ENCODE measurements at regions not wholly inside any gene's neighbourhood (a gene's known extent, or its start where the extent isn't known, plus 50 kb on each side); places are given as distances from the start of the nearest gene placed in this dataset.

- no CpG with 5 or more reads among the region's 1 CpG for WGBS (ENCODE audit: insufficient coverage)
- no peak overlapping the region for H3K27ac Mint-ChIP-seq
- H3K27me3 Mint-ChIP-seq, result no peaks in the 10 kb centered on the region
- no peak overlapping the region for H3K9ac ChIP-seq (ENCODE audit: low read length)
- no peak overlapping the region for H3K27ac ChIP-seq (ENCODE audit: low read length in 2 of 2)
- no peaks in the 10 kb centered on the region for H3K36me3 ChIP-seq (replicated peaks in 1 of 2; ENCODE audit: control extremely low read depth in 1 of 2, control insufficient read depth in 1 of 2, extremely low read depth in 1 of 2, insufficient read depth in 2 of 2, low read length in 1 of 2)
- H3K4me1 Mint-ChIP-seq, result no peaks in the 10 kb centered on the region
- H3K4me2 ChIP-seq (replicated peaks; ENCODE audit: low read depth, low read length, poor library complexity, severe bottlenecking), result no peak overlapping the region
- H3K4me3 ChIP-seq (ENCODE audit: control extremely low read depth in 1 of 5, extremely low read depth in 1 of 5, insufficient read depth in 1 of 5, low read depth in 2 of 5, low read length in 4 of 5), result no peak overlapping the region
- ChIA-PET CTCF (no interaction called here), POLR2A (no interaction called here)
- no peaks in the 10 kb centered on the region for H3K4me1 ChIP-seq (ENCODE audit: control insufficient read depth in 2 of 2, insufficient read depth in 2 of 2, low read length in 2 of 2)
- H3K79me2 ChIP-seq (ENCODE audit: control insufficient read depth, insufficient read depth, low read length), result no peaks in the 10 kb centered on the region
- ATAC-seq (ENCODE audit: low read depth) (no peak), DNase-seq (no peak)
- H3K27me3 ChIP-seq (replicated peaks in 1 of 4; ENCODE audit: control extremely low read depth in 1 of 4, control insufficient read depth in 3 of 4, insufficient read depth in 4 of 4, low read length in 3 of 4), result no peaks in the 10 kb centered on the region
- no peaks in the 10 kb centered on the region for H4K20me1 ChIP-seq (ENCODE audit: control insufficient read depth, insufficient read depth, low read length, poor library complexity, severe bottlenecking)
- TF ChIP-seq CTCF (IDR thresholded peaks at IDR 0.05) (no peak), EZH2 (IDR thresholded peaks at IDR 0.05; ENCODE audit: borderline replicate concordance, insufficient read depth, low read depth, low read length, poor library complexity, severe bottlenecking) (no peak)
- H3K4me3 Mint-ChIP-seq, result no peak overlapping the region
- no peak overlapping the region for H2AFZ ChIP-seq (ENCODE audit: insufficient read depth, low read depth, low read length, poor library complexity, severe bottlenecking)
- intact Hi-C loops (cut with micrococcal nuclease), result no loop called here
- H3K9me3 ChIP-seq (ENCODE audit: control extremely low read depth in 1 of 3, control insufficient read depth in 2 of 3, insufficient read depth in 1 of 3, low read length in 2 of 3), result no peaks in the 10 kb centered on the region
- H3K9me3 Mint-ChIP-seq (ENCODE audit: insufficient read depth), result peaks cover 7% of the 10 kb centered on the region
Measured at GRCh38 chr4:23225564-23225963, 532.8 kb downstream of the GBA3 start.

- intact Hi-C loops (cut with micrococcal nuclease), result no loop called here
- no peaks in the 10 kb centered on the region for H3K27me3 ChIP-seq (replicated peaks in 1 of 4; ENCODE audit: control extremely low read depth in 1 of 4, control insufficient read depth in 3 of 4, insufficient read depth in 4 of 4, low read length in 3 of 4)
- no peaks in the 10 kb centered on the region for H3K36me3 ChIP-seq (replicated peaks in 1 of 2; ENCODE audit: control extremely low read depth in 1 of 2, control insufficient read depth in 1 of 2, extremely low read depth in 1 of 2, insufficient read depth in 2 of 2, low read length in 1 of 2)
- TF ChIP-seq EZH2 (IDR thresholded peaks at IDR 0.05; ENCODE audit: borderline replicate concordance, insufficient read depth, low read depth, low read length, poor library complexity, severe bottlenecking) (no peak), CTCF (IDR thresholded peaks at IDR 0.05) (no peak)
- POLR2A ChIA-PET, result no interaction called here
- H3K9me3 ChIP-seq (ENCODE audit: control extremely low read depth in 1 of 3, control insufficient read depth in 2 of 3, insufficient read depth in 1 of 3, low read length in 2 of 3), result no peaks in the 10 kb centered on the region
- no peaks in the 10 kb centered on the region for H3K79me2 ChIP-seq (ENCODE audit: control insufficient read depth, insufficient read depth, low read length)
- no peak overlapping the region for H3K4me2 ChIP-seq (replicated peaks; ENCODE audit: low read depth, low read length, poor library complexity, severe bottlenecking)
- WGBS (ENCODE audit: insufficient coverage), result 80% methylated on average over 1 of the region's 4 CpGs
- CTCF ChIA-PET, result no interaction called here
- no peak overlapping the region for H3K27ac ChIP-seq (ENCODE audit: low read length in 2 of 2)
- H2AFZ ChIP-seq (ENCODE audit: insufficient read depth, low read depth, low read length, poor library complexity, severe bottlenecking), result no peak overlapping the region
- Mint-ChIP-seq H3K9me3 (ENCODE audit: insufficient read depth) (peaks cover 7% of the 10 kb centered on the region), H3K27ac (no peak overlapping the region), H3K27me3 (no peaks in the 10 kb centered on the region), H3K4me3 (no peak overlapping the region), H3K4me1 (no peaks in the 10 kb centered on the region)
- no peak for DNase-seq
- H3K4me3 ChIP-seq (ENCODE audit: control extremely low read depth in 1 of 5, extremely low read depth in 1 of 5, insufficient read depth in 1 of 5, low read depth in 2 of 5, low read length in 4 of 5), result no peak overlapping the region
- no peak overlapping the region for H3K9ac ChIP-seq (ENCODE audit: low read length)
- no peaks in the 10 kb centered on the region for H3K4me1 ChIP-seq (ENCODE audit: control insufficient read depth in 2 of 2, insufficient read depth in 2 of 2, low read length in 2 of 2)
- no peak for ATAC-seq (ENCODE audit: low read depth)
- H4K20me1 ChIP-seq (ENCODE audit: control insufficient read depth, insufficient read depth, low read length, poor library complexity, severe bottlenecking), result no peaks in the 10 kb centered on the region
Measured at GRCh38 chr4:23224684-23225420, 532.1 kb downstream of the GBA3 start.
